NT2/D1 (cell line): ENCODE measurements at regions not wholly inside any gene's neighbourhood (a gene's known extent, or its start where the extent isn't known, plus 50 kb on each side); places are given as distances from the start of the nearest gene placed in this dataset.
"Not testable (repeated sequence)": the region's sequence is repeated elsewhere in the genome, so short reads cannot be mapped to it uniquely, and the experiment has no call there.

Source experiments
- SUZ12 ChIP-seq: IDR thresholded peaks from 2 replicates; pipeline ENCODE4 v1.6.1; 2011; ENCODE audit not compliant: insufficient read length, insufficient read depth; ENCODE audit errors: extremely low read depth
- YY1 ChIP-seq: IDR thresholded peaks from 2 replicates; pipeline ENCODE4 v1.6.1; 2011; ENCODE audit not compliant: insufficient read length, insufficient read depth
- ZNF274 ChIP-seq: IDR thresholded peaks from 2 replicates; pipeline ENCODE4 v1.6.1; 2011; ENCODE audit warnings: mild to moderate bottlenecking, low read depth, low read length

- not testable (repeated sequence) for TF ChIP-seq YY1, SUZ12, ZNF274
Measured at GRCh38 chr10:81735167-81735566, 139.8 kb upstream of the NRG3 start.
